Neural crest cell (in vitro differentiated cells): ENCODE measurements at regions not wholly inside any gene's neighbourhood (a gene's known extent, or its start where the extent isn't known, plus 50 kb on each side); places are given as distances from the start of the nearest gene placed in this dataset.

Experiments
- DNase-seq: peaks from one replicate; pipeline ENCODE4 v3.0.0; 2021; ENCODE audit warnings: low read depth, mixed read lengths, low spot score
- H3K27ac Mint-ChIP-seq: one replicate; pipeline ENCODE4 v1.8.0; 2021; ENCODE audit warnings: mild to moderate bottlenecking, mixed read lengths; ENCODE audit not compliant: unreplicated experiment
- H3K27me3 Mint-ChIP-seq: 2 replicates; pipeline ENCODE4 v1.8.0; 2021; ENCODE audit warnings: low read depth, mild to moderate bottlenecking, mixed read lengths
- H3K36me3 Mint-ChIP-seq: 2 replicates; pipeline ENCODE4 v1.8.0; 2021; ENCODE audit warnings: low read depth, mild to moderate bottlenecking, mixed read lengths
- H3K4me1 Mint-ChIP-seq: 2 replicates; pipeline ENCODE4 v1.8.0; 2021; ENCODE audit warnings: mixed read lengths
- H3K4me3 Mint-ChIP-seq: one replicate; pipeline ENCODE4 v1.8.0; 2021; ENCODE audit warnings: mild to moderate bottlenecking, mixed read lengths
- H3K9me3 Mint-ChIP-seq: 2 replicates; pipeline ENCODE4 v1.8.0; 2021; ENCODE audit warnings: mixed read lengths
- TF ChIP-seq, protein P1 (sequence below): fragments of 200-600 bp; sonication (generic); conservative IDR thresholded peaks from 2 replicates; pipeline ENCODE4 v1.5.0; 2021; ENCODE audit warnings: antibody characterized with exemption, mild to moderate bottlenecking

DNA sequence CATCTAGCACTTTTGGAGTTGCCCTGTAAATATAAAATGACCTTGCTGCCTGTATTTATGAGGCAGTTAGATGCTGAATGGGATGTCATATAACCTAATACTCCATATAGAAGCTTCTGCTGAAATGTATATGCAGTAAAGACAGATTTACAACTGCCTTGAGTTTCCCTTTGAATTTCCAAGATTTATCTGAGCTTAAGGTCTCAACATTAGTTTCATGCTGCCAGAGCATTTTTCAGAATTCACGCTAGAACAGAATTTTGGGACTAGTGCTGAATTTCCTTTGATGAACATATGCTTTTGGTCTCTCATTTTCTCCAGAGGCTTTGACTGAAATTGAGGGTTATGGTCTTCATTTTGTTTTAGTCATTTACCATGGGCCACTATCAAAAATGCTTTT, 254.7 kb upstream of the FANCL start:
- no peaks in the 10 kb centered on the region for H3K36me3 Mint-ChIP-seq
- TF ChIP-seq, protein P1, sequence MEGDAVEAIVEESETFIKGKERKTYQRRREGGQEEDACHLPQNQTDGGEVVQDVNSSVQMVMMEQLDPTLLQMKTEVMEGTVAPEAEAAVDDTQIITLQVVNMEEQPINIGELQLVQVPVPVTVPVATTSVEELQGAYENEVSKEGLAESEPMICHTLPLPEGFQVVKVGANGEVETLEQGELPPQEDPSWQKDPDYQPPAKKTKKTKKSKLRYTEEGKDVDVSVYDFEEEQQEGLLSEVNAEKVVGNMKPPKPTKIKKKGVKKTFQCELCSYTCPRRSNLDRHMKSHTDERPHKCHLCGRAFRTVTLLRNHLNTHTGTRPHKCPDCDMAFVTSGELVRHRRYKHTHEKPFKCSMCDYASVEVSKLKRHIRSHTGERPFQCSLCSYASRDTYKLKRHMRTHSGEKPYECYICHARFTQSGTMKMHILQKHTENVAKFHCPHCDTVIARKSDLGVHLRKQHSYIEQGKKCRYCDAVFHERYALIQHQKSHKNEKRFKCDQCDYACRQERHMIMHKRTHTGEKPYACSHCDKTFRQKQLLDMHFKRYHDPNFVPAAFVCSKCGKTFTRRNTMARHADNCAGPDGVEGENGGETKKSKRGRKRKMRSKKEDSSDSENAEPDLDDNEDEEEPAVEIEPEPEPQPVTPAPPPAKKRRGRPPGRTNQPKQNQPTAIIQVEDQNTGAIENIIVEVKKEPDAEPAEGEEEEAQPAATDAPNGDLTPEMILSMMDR, result no peak
- H3K4me3 Mint-ChIP-seq, result no peak overlapping the region
- peaks cover 5% of the 10 kb centered on the region for H3K4me1 Mint-ChIP-seq
- no peak overlapping the region for H3K27ac Mint-ChIP-seq
- H3K27me3 Mint-ChIP-seq, result no peaks in the 10 kb centered on the region
- H3K9me3 Mint-ChIP-seq, result no peaks in the 10 kb centered on the region
- DNase-seq, result no peak

DNA sequence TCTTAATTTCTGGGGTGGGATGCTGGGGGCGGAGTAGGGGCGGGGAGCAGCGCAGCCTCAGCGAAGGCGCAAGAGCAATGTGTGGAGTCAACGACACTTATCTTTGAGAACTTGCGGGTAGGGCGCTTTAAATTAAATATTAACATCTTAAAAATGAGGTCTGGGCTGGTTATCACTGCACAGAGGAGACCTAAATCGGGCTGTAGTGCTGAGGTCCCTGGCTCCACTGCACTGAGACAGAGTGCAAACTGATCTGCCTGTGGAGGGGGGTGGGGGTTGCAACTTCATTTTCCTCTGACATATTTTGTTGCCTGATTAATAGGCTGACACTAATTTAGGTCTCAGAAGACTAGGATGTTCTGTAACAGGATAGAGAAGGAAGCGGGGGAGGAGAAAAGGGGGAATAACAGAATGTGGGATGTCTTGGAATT, 253.0 kb upstream of the FANCL start:
- DNase-seq, result no peak
- no peaks in the 10 kb centered on the region for H3K9me3 Mint-ChIP-seq
- peaks cover 5% of the 10 kb centered on the region for H3K4me1 Mint-ChIP-seq

DNA sequence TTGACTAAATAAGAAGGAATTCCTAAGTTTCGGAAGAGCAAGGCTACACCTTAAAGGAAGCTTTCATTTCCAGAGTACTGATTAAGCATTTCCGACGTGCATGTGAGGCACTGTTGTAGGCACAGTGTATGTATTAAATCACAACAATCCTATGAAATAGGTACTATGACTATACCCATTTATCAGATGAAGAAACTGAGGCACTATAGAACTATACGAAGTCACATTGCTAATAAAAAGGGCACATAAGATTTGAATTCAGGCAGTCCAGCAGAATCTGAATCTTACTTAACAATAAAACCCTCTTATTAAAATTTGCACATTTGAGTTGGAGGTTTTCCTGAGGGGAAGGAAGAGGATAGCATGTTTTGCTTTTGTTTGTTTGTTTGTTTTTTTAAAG, 243.5 kb upstream of the FANCL start:
- H3K27ac Mint-ChIP-seq, result no peak overlapping the region
- no peaks in the 10 kb centered on the region for H3K36me3 Mint-ChIP-seq
- no peak for DNase-seq
- no peaks in the 10 kb centered on the region for H3K9me3 Mint-ChIP-seq
- TF ChIP-seq, protein P1, result no peak
- no peak overlapping the region for H3K4me3 Mint-ChIP-seq
- peaks cover under 1% of the 10 kb centered on the region for H3K4me1 Mint-ChIP-seq
- no peaks in the 10 kb centered on the region for H3K27me3 Mint-ChIP-seq

More for the DNA sequence above, 253.0 kb upstream of the FANCL start:
- Mint-ChIP-seq H3K27ac (no peak overlapping the region), H3K4me3 (no peak overlapping the region), H3K36me3 (no peaks in the 10 kb centered on the region), H3K27me3 (no peaks in the 10 kb centered on the region)
- TF ChIP-seq, protein P1, result no peak

DNA sequence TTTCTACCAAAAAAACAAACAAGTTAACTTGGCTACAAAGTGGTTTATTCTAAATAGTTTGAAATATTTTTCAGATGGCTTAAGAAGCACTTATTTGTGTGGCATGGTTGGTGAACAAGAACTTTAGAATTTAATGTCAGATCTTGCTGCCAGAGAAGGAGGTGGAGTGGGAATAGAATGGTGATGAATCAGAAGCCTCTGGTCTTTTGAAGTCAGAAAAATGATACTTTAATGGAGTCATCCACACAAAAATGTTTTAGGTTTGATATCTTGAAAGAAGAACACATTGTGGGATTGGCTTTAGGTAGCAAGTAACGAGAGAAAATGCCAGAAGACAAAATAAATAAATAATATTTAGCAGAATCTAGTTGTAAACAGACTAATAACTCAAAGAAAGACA, 243.1 kb upstream of the FANCL start:
- Mint-ChIP-seq H3K36me3 (no peaks in the 10 kb centered on the region), H3K4me3 (no peak overlapping the region), H3K27me3 (no peaks in the 10 kb centered on the region), H3K4me1 (peaks cover 4% of the 10 kb centered on the region), H3K9me3 (no peaks in the 10 kb centered on the region), H3K27ac (no peak overlapping the region)
- TF ChIP-seq, protein P1, result no peak
- no peak for DNase-seq

DNA sequence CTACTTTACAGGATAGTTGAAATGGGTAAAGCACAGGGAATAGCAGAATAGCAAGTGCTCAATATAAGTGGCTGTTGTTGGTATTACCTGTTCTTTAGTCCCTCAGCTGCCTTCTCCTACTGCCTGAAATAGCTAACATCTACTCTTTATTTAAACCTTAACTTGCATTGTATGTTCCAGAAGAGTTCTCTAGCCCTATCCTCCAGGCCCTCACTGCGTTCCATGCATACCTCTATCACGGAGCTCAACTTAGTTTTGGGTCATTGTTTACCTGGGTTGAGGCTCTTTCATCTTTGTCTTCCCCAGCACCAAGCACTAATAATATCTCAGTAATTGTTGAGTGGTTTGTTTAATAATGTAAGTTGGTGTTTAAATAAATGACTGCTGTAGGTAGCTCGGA, 242.2 kb upstream of the FANCL start:
- Mint-ChIP-seq H3K4me1 (peaks cover 5% of the 10 kb centered on the region), H3K4me3 (no peak overlapping the region)

More for the DNA sequence above, 242.2 kb upstream of the FANCL start:
- Mint-ChIP-seq H3K27ac (no peak overlapping the region), H3K27me3 (no peaks in the 10 kb centered on the region), H3K9me3 (no peaks in the 10 kb centered on the region), H3K36me3 (no peaks in the 10 kb centered on the region)
- no peak for DNase-seq
- TF ChIP-seq, protein P1, result no peak
